ENCODE measurements at regions not wholly inside any gene's neighbourhood (a gene's known extent, or its start where the extent isn't known, plus 50 kb on each side); places are given as distances from the start of the nearest gene placed in this dataset.

- Histone ChIP-seq H3K4me1 (peaks cover 0 to 14% (median 6%) of the 10 kb centered on the region in 4 donors), H3K9me3 (no peaks in the 10 kb centered on the region), H3K27ac (no peak overlapping the region), H3K36me3 (no peaks in the 10 kb centered on the region), H3K27me3 (no peaks in the 10 kb centered on the region), H3K4me3 (no peak overlapping the region)
- intact Hi-C loops (cut with DNase I), result no loop called here
- TF ChIP-seq CTCF (IDR thresholded peaks at IDR 0.05), result no peak
- no peak for TF ChIP-seq EP300 (IDR thresholded peaks at IDR 0.05)
- TF ChIP-seq POLR2AphosphoS5 (IDR thresholded peaks at IDR 0.05), result no peak
- no peak for TF ChIP-seq POLR2A (IDR thresholded peaks at IDR 0.05)
- WGBS, 2 donors, result 95 to 97% methylated on average over 2 of the region's 2 CpGs
- no peak for DNase-seq
Observed at GRCh38 chr16:62967611-62968010, 931.4 kb upstream of the CDH8 start.

DNA sequence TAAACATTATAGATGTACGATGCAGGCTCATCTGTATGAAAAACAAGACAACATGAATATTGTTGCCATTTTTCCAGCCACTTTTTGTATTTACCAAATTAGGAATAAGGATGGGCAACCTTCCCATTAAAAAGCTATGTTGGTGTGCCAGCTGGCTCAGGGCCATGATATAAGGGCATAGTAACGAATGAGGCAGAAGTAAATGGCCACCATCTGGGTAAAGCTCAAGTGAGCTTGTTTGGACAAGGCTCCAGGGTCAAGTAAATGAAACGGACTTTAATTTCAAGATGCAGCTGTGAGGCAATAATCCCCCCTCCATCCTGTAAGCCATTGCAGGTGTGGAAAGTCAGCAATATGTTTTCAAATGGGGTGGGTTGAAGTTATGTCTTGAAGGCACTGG, 930.9 kb upstream of the CDH8 start:
- no peak for DNase-seq
- intact Hi-C loops (cut with DNase I), result no loop called here
- H3K27ac ChIP-seq, result no peak overlapping the region

GRCh38 chr16:62966626-62967025, 930.4 kb upstream of the CDH8 start:
- Histone ChIP-seq H3K27ac (no peak overlapping the region), H3K4me3 (no peak overlapping the region), H3K9me3 (no peaks in the 10 kb centered on the region), H3K36me3 (no peaks in the 10 kb centered on the region), H3K4me1 (peaks cover 0 to 14% (median 6%) of the 10 kb centered on the region in 4 donors), H3K27me3 (no peaks in the 10 kb centered on the region)
- WGBS, 2 donors, result 81 to 87% methylated on average over 1 of the region's 1 CpG
- intact Hi-C loops (cut with DNase I), result no loop called here
- no peak for DNase-seq
- TF ChIP-seq POLR2A (IDR thresholded peaks at IDR 0.05), result no peak
- no peak for TF ChIP-seq POLR2AphosphoS5 (IDR thresholded peaks at IDR 0.05)
- no peak for TF ChIP-seq CTCF (IDR thresholded peaks at IDR 0.05)
- TF ChIP-seq EP300 (IDR thresholded peaks at IDR 0.05), result no peak

More for the DNA sequence above, 930.9 kb upstream of the CDH8 start:
- no peaks in the 10 kb centered on the region for H3K9me3 ChIP-seq
- no peak overlapping the region for H3K4me3 ChIP-seq
- no peak for TF ChIP-seq POLR2AphosphoS5 (IDR thresholded peaks at IDR 0.05)
- H3K4me1 ChIP-seq, result peaks cover 0 to 14% (median 6%) of the 10 kb centered on the region in 4 donors
- 39 to 54% methylated on average over 3 of the region's 3 CpGs for WGBS, 2 donors
- no peaks in the 10 kb centered on the region for H3K36me3 ChIP-seq
- H3K27me3 ChIP-seq, result no peaks in the 10 kb centered on the region

DNA sequence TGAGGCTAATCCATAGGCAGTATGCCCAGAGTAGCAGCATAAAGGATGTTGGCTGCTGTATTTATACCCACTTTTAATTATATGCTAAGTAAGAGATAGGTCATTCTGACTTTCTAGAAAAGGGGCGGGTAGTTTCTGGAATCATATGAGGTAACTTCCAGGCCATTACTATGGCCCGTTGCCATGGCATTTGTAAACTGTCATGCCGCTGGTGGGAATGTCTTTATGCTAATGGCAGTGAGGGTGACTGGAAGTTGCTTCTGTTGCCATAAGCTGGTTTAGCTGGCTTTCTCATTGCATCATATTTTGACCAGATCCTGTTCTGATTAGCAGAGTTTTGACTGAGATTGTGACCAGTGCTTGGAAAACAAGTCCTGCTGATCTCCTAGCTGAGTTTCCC, 929.6 kb upstream of the CDH8 start:
- intact Hi-C loops (cut with DNase I), result no loop called here
- TF ChIP-seq EP300 (IDR thresholded peaks at IDR 0.05), result no peak
- no peak for TF ChIP-seq CTCF (IDR thresholded peaks at IDR 0.05)
- no peak for TF ChIP-seq POLR2AphosphoS5 (IDR thresholded peaks at IDR 0.05)
- no peak for TF ChIP-seq POLR2A (IDR thresholded peaks at IDR 0.05)
- Histone ChIP-seq H3K4me1 (peaks cover 0 to 9% (median 3%) of the 10 kb centered on the region in 4 donors), H3K27me3 (no peaks in the 10 kb centered on the region), H3K9me3 (no peaks in the 10 kb centered on the region), H3K36me3 (no peaks in the 10 kb centered on the region), H3K27ac (no peak overlapping the region), H3K4me3 (no peak overlapping the region)
- no peak for DNase-seq
- WGBS, 2 donors, result 85 to 91% methylated on average over 3 of the region's 3 CpGs

DNA sequence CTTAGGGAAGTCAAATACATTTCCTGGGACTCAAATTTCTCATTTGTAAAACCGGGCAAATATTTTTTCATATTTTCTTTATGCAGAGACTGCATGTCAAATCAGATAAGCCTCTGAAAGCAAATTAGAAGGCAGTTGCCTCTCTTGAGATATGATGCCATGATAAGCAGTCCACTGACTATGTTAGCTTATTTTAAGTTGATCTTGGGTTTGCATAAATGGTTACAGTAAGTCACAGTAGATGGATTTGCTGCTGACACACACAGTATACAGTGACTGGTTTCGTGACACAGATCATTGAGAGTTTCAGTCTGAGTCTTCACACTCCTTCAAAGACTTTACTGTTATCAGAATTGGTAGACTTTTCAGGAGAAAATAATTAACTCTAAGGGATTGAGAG, 927.6 kb upstream of the CDH8 start:
- intact Hi-C loops (cut with DNase I), result no loop called here
- H3K27me3 ChIP-seq, result no peaks in the 10 kb centered on the region
- TF ChIP-seq CTCF (IDR thresholded peaks at IDR 0.05), result no peak
- H3K9me3 ChIP-seq, result no peaks in the 10 kb centered on the region
- no peak overlapping the region for H3K27ac ChIP-seq
- DNase-seq, result no peak
- H3K4me1 ChIP-seq, result peaks cover 0 to 7% (median 0%) of the 10 kb centered on the region in 4 donors
- 84 to 86% methylated on average over 2 of the region's 2 CpGs for WGBS, 2 donors
- no peaks in the 10 kb centered on the region for H3K36me3 ChIP-seq
- H3K4me3 ChIP-seq, result no peak overlapping the region
